PFSK-1 (cell line): ENCODE measurements at regions not wholly inside any gene's neighbourhood (a gene's known extent, or its start where the extent isn't known, plus 50 kb on each side); places are given as distances from the start of the nearest gene placed in this dataset.

Experiments used
- POLR2AphosphoS5 ChIP-seq: IDR thresholded peaks from 2 replicates; pipeline ENCODE4 v1.6.1; 2012; ENCODE audit warnings: low read depth, mild to moderate bottlenecking, control low read depth, low read length, moderate library complexity
- SIN3A ChIP-seq: IDR thresholded peaks from 2 replicates; pipeline ENCODE4 v1.6.1; 2012; ENCODE audit warnings: mild to moderate bottlenecking, low read length, moderate library complexity, borderline replicate concordance; ENCODE audit not compliant: insufficient read depth
- TAF1 ChIP-seq: IDR thresholded peaks from 2 replicates; pipeline ENCODE4 v1.6.1; 2012; ENCODE audit warnings: low read length, control low read depth, borderline replicate concordance; ENCODE audit not compliant: insufficient read depth
- TF ChIP-seq, protein P1 (sequence below), 2 experiments: IDR thresholded peaks; 2 replicates each; pipeline versions ENCODE4 v1.6.1 to v1.8.0; 2011 to 2012; ENCODE audit warnings: low read depth in 2 of 2, low read length in 2 of 2, control low read depth in 1 of 2, inconsistent platforms in 1 of 2, mild to moderate bottlenecking in 1 of 2, moderate library complexity in 1 of 2; ENCODE audit not compliant: insufficient read depth in 1 of 2

DNA sequence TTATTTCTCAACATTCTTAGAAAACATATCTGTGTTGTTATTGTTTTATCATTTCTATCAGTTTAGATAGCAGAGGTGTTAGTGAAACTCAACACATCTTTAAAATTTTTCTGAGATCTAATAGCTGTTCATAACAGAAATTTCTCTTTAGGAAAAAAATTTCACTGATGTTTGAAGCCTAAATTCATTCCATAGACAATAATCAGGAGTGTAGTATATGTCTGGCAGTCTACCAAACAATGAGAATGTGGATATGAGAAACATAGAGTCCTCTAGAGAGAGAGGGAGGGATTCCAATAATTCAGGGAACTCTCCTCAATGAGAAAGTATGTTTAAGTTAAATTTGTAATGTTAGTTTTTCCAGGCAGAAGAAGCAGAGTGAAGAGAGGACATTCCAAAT lies 118.2 kb upstream of the EDNRB start:
- TF ChIP-seq POLR2AphosphoS5, result no peak
- TF ChIP-seq, protein P1, sequence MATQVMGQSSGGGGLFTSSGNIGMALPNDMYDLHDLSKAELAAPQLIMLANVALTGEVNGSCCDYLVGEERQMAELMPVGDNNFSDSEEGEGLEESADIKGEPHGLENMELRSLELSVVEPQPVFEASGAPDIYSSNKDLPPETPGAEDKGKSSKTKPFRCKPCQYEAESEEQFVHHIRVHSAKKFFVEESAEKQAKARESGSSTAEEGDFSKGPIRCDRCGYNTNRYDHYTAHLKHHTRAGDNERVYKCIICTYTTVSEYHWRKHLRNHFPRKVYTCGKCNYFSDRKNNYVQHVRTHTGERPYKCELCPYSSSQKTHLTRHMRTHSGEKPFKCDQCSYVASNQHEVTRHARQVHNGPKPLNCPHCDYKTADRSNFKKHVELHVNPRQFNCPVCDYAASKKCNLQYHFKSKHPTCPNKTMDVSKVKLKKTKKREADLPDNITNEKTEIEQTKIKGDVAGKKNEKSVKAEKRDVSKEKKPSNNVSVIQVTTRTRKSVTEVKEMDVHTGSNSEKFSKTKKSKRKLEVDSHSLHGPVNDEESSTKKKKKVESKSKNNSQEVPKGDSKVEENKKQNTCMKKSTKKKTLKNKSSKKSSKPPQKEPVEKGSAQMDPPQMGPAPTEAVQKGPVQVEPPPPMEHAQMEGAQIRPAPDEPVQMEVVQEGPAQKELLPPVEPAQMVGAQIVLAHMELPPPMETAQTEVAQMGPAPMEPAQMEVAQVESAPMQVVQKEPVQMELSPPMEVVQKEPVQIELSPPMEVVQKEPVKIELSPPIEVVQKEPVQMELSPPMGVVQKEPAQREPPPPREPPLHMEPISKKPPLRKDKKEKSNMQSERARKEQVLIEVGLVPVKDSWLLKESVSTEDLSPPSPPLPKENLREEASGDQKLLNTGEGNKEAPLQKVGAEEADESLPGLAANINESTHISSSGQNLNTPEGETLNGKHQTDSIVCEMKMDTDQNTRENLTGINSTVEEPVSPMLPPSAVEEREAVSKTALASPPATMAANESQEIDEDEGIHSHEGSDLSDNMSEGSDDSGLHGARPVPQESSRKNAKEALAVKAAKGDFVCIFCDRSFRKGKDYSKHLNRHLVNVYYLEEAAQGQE (IDR thresholded peaks at IDR 0.05; ENCODE audit: insufficient read depth in 1 of 2, low read depth in 2 of 2, low read length in 2 of 2), result no peak
- no peak for TF ChIP-seq TAF1
- TF ChIP-seq SIN3A, result no peak
